Thoracic aorta (tissue), 2 donors: ENCODE measurements at regions not wholly inside any gene's neighbourhood (a gene's known extent, or its start where the extent isn't known, plus 50 kb on each side); places are given as distances from the start of the nearest gene placed in this dataset.

Experiments
- ATAC-seq: fragments of 150-250 bp; one replicate; pipeline ENCODE4 v1.8.0; 2017; ENCODE audit warnings: low read depth; ENCODE audit not compliant: insufficient number of reproducible peaks, low FRiP score
- DNase-seq: peaks from one replicate; pipeline ENCODE4 v3.0.0-alpha.2; 2020; ENCODE audit warnings: low spot score
- H3K27ac ChIP-seq, 2 donors: fragments of 200-600 bp; sonication (generic); 1 replicate in 1 of 2; 2 replicates in 1 of 2; pipeline ENCODE4 v1.5.1; 2016; ENCODE audit warnings: mild to moderate bottlenecking in 2 of 2, moderate library complexity in 2 of 2
- H3K27me3 ChIP-seq: fragments of 200-600 bp; sonication (generic); replicated peaks from 2 replicates; pipeline ENCODE4 v1.6.0; 2016; ENCODE audit warnings: mild to moderate bottlenecking; ENCODE audit not compliant: insufficient read depth
- H3K36me3 ChIP-seq: fragments of 200-600 bp; sonication (generic); one replicate; pipeline ENCODE4 v1.5.1; 2016
- H3K4me1 ChIP-seq, 2 donors: fragments of 200-600 bp; sonication (generic); 1 replicate in 1 of 2; 2 replicates in 1 of 2; pipeline versions ENCODE4 v1.5.1 to v1.6.0; 2016; ENCODE audit warnings: low read depth in 2 of 2, mild to moderate bottlenecking in 1 of 2; ENCODE audit not compliant: control insufficient read depth in 1 of 2
- H3K4me3 ChIP-seq: fragments of 200-600 bp; sonication (generic); 2 replicates; pipeline ENCODE4 v1.5.1; 2016; ENCODE audit warnings: mild to moderate bottlenecking
- H3K9me3 ChIP-seq: fragments of 200-600 bp; sonication (generic); 2 replicates; pipeline ENCODE4 v1.5.1; 2016
- TF ChIP-seq, protein P1 (sequence below): fragments of 200-600 bp; sonication (generic); IDR thresholded peaks from one replicate; pipeline ENCODE4 v1.5.1; 2019; ENCODE audit warnings: antibody characterized with exemption

DNA sequence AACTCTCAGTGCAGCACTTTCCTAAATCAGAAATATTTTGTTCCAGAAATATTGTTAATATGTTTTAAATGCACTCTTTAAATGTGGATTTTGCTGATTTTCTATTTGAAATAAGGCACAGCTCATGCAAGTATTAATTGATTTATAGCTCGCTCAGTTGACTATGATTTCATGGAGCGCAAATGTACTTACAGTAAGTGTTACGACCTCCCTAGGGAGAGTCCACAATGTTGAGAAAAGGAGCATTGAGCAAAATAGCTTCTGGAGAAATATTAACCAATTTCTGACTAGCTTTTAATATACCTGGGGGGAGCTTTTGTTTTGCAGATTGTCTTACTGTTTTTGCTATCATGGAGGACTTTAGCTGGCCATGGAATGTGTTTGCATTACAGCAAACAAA lies 1687.5 kb downstream of the STIM2 start:
- Histone ChIP-seq H3K4me1 (no peaks in the 10 kb centered on the region), H3K27me3 (no peaks in the 10 kb centered on the region), H3K27ac (no peak overlapping the region), H3K9me3 (no peaks in the 10 kb centered on the region), H3K4me3 (no peak overlapping the region), H3K36me3 (no peaks in the 10 kb centered on the region)
- TF ChIP-seq, protein P1, sequence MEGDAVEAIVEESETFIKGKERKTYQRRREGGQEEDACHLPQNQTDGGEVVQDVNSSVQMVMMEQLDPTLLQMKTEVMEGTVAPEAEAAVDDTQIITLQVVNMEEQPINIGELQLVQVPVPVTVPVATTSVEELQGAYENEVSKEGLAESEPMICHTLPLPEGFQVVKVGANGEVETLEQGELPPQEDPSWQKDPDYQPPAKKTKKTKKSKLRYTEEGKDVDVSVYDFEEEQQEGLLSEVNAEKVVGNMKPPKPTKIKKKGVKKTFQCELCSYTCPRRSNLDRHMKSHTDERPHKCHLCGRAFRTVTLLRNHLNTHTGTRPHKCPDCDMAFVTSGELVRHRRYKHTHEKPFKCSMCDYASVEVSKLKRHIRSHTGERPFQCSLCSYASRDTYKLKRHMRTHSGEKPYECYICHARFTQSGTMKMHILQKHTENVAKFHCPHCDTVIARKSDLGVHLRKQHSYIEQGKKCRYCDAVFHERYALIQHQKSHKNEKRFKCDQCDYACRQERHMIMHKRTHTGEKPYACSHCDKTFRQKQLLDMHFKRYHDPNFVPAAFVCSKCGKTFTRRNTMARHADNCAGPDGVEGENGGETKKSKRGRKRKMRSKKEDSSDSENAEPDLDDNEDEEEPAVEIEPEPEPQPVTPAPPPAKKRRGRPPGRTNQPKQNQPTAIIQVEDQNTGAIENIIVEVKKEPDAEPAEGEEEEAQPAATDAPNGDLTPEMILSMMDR, result no peak
- ATAC-seq, result no peak
- no peak for DNase-seq

DNA sequence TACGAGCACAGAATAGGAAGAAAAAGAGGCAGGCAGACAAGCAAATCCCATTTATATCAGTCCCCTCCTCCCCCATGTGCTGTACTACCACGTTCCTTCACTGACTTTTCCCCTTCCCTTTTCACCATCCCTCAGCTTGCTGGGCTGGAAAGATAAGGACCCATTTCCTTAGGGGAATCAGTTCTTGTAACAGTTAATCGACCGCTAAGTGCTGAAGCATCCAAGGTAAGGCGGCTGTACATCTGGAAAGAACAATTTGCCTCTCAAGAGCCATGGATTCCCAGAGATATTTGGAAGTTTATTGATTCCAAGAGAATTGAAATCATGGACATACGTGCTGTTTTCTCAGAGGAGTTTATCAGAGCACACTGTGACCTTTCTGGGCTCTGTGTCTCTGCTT lies 1688.0 kb downstream of the STIM2 start:
- DNase-seq, result no peak

DNA sequence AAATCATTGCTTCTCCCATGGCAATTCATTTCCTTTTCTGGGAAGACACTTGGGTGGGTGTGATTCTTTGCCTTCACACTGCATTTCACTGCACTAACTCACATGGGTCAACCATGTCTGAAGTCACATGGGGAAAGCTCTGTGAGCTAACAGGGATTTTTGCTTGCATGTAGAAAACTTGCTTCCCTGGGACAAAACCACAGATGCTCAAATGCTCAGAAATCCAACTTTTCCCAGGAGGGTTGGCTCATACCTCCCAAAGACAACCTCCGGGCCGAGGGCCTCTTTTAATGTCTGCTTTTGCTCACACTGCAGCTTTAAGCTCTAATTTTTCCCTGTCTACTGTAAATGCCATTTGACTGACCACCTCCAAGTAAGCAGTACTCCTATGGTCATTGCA lies 1695.2 kb downstream of the STIM2 start:
- DNase-seq (no peak), ATAC-seq (no peak)
- Histone ChIP-seq H3K27me3 (no peaks in the 10 kb centered on the region), H3K27ac (no peak overlapping the region), H3K4me1 (no peaks in the 10 kb centered on the region), H3K4me3 (no peak overlapping the region), H3K36me3 (no peaks in the 10 kb centered on the region), H3K9me3 (no peaks in the 10 kb centered on the region)
- TF ChIP-seq, protein P1, result no peak

More for the DNA sequence above, 1688.0 kb downstream of the STIM2 start:
- H3K9me3 ChIP-seq, result no peaks in the 10 kb centered on the region
- ATAC-seq, result no peak
- TF ChIP-seq, protein P1, result no peak
- no peak overlapping the region for H3K4me3 ChIP-seq
- H3K27me3 ChIP-seq, result no peaks in the 10 kb centered on the region
- H3K4me1 ChIP-seq, result no peaks in the 10 kb centered on the region
- no peaks in the 10 kb centered on the region for H3K36me3 ChIP-seq
- no peak overlapping the region for H3K27ac ChIP-seq

DNA sequence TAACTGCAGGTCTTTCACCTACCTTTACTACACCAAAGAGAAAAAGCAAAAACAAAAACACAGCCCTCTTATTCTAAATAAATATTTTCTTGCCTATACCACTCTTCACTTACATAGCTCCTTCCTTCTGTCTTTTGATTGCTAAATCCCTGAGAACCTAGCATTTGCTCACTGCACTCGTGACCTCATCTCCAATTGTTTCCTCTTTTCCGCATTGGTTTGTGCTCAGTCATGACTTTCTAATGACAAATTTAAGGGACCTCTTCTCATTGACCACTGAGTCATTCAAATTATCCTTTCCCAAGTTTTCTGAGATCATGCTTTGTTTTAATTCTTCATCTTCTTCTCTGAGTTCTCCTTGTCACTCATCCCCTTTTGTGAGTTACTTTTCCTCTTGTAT lies 1697.1 kb downstream of the STIM2 start:
- H3K27me3 ChIP-seq, result no peaks in the 10 kb centered on the region
- ATAC-seq, result no peak
- no peak overlapping the region for H3K27ac ChIP-seq
- no peaks in the 10 kb centered on the region for H3K36me3 ChIP-seq
- no peaks in the 10 kb centered on the region for H3K4me1 ChIP-seq
- H3K9me3 ChIP-seq, result no peaks in the 10 kb centered on the region
- TF ChIP-seq, protein P1, result no peak
- no peak for DNase-seq
- no peak overlapping the region for H3K4me3 ChIP-seq

DNA sequence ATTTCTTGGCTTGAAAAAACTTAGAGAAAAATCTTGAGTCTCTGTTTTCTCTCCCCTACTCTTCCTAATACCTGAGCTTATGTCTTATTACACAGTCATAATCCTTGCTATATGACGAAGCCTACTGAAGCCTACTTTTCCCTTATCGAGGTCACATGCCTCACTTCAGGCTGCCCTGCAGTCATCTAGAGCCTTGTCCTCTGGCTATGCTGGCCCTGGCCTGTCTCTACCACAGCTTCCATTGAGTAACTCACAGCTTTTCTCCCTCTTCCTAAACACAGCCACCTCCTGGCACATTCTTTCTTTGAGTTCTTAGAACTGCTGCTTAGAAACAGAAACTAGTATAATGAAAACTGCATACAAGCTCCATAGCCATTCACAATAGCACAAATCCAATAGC lies 1698.3 kb downstream of the STIM2 start:
- DNase-seq (no peak), ATAC-seq (no peak)
- Histone ChIP-seq H3K4me1 (no peaks in the 10 kb centered on the region), H3K9me3 (no peaks in the 10 kb centered on the region), H3K4me3 (no peak overlapping the region), H3K27ac (no peak overlapping the region), H3K36me3 (no peaks in the 10 kb centered on the region), H3K27me3 (no peaks in the 10 kb centered on the region)
- TF ChIP-seq, protein P1, result no peak
